B cell (primary cell): ENCODE measurements at regions not wholly inside any gene's neighbourhood (a gene's known extent, or its start where the extent isn't known, plus 50 kb on each side); places are given as distances from the start of the nearest gene placed in this dataset.

ENCODE experiments used
- EZH2 ChIP-seq: IDR thresholded peaks from 2 replicates; pipeline ENCODE4 v1.6.1; 2012; ENCODE audit warnings: borderline replicate concordance, low read depth, mild to moderate bottlenecking, moderate library complexity, low read length; ENCODE audit not compliant: insufficient read depth, poor library complexity, severe bottlenecking
- TF ChIP-seq, protein P1 (sequence below): fragments of 200-600 bp; IDR thresholded peaks from one replicate; pipeline ENCODE4 v1.8.0; 2022; ENCODE audit warnings: antibody characterized with exemption, mild to moderate bottlenecking

DNA sequence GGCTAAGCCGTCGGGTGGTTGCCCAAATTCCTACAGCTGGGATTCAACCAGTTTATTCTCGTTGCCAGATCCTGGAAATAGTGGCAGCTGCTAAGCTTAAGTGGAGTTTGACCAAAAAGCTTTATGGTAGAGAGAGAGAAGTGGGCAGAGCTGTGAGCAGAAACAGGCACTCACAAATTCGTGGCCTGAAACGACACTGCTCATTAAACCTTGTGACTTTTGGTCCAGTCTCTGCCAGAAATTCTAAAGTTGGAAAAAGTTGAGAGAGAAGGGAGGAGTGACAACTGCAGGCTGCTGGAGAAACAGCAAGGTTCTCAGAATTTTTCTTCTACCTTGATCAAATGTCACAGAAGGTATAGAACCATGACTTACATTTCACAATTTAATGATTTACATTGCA, 131.5 kb downstream of the MTX3 start:
- TF ChIP-seq, protein P1, sequence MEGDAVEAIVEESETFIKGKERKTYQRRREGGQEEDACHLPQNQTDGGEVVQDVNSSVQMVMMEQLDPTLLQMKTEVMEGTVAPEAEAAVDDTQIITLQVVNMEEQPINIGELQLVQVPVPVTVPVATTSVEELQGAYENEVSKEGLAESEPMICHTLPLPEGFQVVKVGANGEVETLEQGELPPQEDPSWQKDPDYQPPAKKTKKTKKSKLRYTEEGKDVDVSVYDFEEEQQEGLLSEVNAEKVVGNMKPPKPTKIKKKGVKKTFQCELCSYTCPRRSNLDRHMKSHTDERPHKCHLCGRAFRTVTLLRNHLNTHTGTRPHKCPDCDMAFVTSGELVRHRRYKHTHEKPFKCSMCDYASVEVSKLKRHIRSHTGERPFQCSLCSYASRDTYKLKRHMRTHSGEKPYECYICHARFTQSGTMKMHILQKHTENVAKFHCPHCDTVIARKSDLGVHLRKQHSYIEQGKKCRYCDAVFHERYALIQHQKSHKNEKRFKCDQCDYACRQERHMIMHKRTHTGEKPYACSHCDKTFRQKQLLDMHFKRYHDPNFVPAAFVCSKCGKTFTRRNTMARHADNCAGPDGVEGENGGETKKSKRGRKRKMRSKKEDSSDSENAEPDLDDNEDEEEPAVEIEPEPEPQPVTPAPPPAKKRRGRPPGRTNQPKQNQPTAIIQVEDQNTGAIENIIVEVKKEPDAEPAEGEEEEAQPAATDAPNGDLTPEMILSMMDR: no peak
- no peak for TF ChIP-seq EZH2
